ENCODE measurements at regions not wholly inside any gene's neighbourhood (a gene's known extent, or its start where the extent isn't known, plus 50 kb on each side); places are given as distances from the start of the nearest gene placed in this dataset.
"Not testable (repeated sequence)": the region's sequence is repeated elsewhere in the genome, so short reads cannot be mapped to it uniquely, and the experiment has no call there.

- no peak for DNase-seq (ENCODE audit: low spot score)
Observed at GRCh38 chr2:198297350-198297749, 493.0 kb downstream of the PLCL1 start.

GRCh38 chr2:198296665-198297308 lies 492.4 kb downstream of the PLCL1 start:
- peak; percentile 26 for DNase-seq (ENCODE audit: low spot score)

- no peak for DNase-seq (ENCODE audit: low spot score)
Observed at GRCh38 chr2:198293281-198293680, 488.9 kb downstream of the PLCL1 start.

GRCh38 chr2:198289811-198290210 lies 485.4 kb downstream of the PLCL1 start:
- DNase-seq (ENCODE audit: low spot score) = no peak

- no peak for DNase-seq (ENCODE audit: low spot score)
Observed at GRCh38 chr2:198287706-198288105, 483.3 kb downstream of the PLCL1 start.

- DNase-seq (ENCODE audit: low spot score) = no peak
Observed at GRCh38 chr2:198285216-198285615, 480.8 kb downstream of the PLCL1 start.

GRCh38 chr2:198283146-198283545 lies 478.8 kb downstream of the PLCL1 start:
- no peak for DNase-seq (ENCODE audit: low spot score)

GRCh38 chr2:198282061-198282460 lies 477.7 kb downstream of the PLCL1 start:
- DNase-seq (ENCODE audit: low spot score) = no peak

- no peak for DNase-seq (ENCODE audit: low spot score)
Observed at GRCh38 chr2:198280145-198280544, 475.8 kb downstream of the PLCL1 start.

- no peak for DNase-seq (ENCODE audit: low spot score)
Observed at GRCh38 chr2:198279026-198279425, 474.6 kb downstream of the PLCL1 start.

- no peak for DNase-seq (ENCODE audit: low spot score)
Observed at GRCh38 chr2:198277181-198277580, 472.8 kb downstream of the PLCL1 start.

GRCh38 chr2:198273660-198274059 lies 469.3 kb downstream of the PLCL1 start:
- no peak for DNase-seq (ENCODE audit: low spot score)

GRCh38 chr2:198270157-198270556 lies 465.8 kb downstream of the PLCL1 start:
- DNase-seq (ENCODE audit: low spot score) = not testable (repeated sequence)

GRCh38 chr2:198268519-198268918 lies 464.1 kb downstream of the PLCL1 start:
- no peak for DNase-seq (ENCODE audit: low spot score)

GRCh38 chr2:198259496-198259895 lies 455.1 kb downstream of the PLCL1 start:
- DNase-seq (ENCODE audit: low spot score) = no peak

- no peak for DNase-seq (ENCODE audit: low spot score)
Observed at GRCh38 chr2:198254536-198255090, 450.2 kb downstream of the PLCL1 start.

GRCh38 chr2:198253995-198254394 lies 449.6 kb downstream of the PLCL1 start:
- DNase-seq (ENCODE audit: low spot score) = no peak

GRCh38 chr2:198252472-198252871 lies 448.1 kb downstream of the PLCL1 start:
- DNase-seq (ENCODE audit: low spot score) = no peak

GRCh38 chr2:198242093-198242492 lies 437.7 kb downstream of the PLCL1 start:
- no peak for DNase-seq (ENCODE audit: low spot score)

GRCh38 chr2:198238429-198238828 lies 434.0 kb downstream of the PLCL1 start:
- no peak for DNase-seq (ENCODE audit: low spot score)

- no peak for DNase-seq (ENCODE audit: low spot score)
Observed at GRCh38 chr2:198236338-198236737, 431.9 kb downstream of the PLCL1 start.

GRCh38 chr2:198232281-198232680 lies 427.9 kb downstream of the PLCL1 start:
- DNase-seq (ENCODE audit: low spot score) = no peak

- no peak for DNase-seq (ENCODE audit: low spot score)
Observed at GRCh38 chr2:198231562-198231961, 427.2 kb downstream of the PLCL1 start.
